ENCODE measurements at regions not wholly inside any gene's neighbourhood (a gene's known extent, or its start where the extent isn't known, plus 50 kb on each side); places are given as distances from the start of the nearest gene placed in this dataset.
"Not testable (repeated sequence)": the region's sequence is repeated elsewhere in the genome, so short reads cannot be mapped to it uniquely, and the experiment has no call there.

DNA sequence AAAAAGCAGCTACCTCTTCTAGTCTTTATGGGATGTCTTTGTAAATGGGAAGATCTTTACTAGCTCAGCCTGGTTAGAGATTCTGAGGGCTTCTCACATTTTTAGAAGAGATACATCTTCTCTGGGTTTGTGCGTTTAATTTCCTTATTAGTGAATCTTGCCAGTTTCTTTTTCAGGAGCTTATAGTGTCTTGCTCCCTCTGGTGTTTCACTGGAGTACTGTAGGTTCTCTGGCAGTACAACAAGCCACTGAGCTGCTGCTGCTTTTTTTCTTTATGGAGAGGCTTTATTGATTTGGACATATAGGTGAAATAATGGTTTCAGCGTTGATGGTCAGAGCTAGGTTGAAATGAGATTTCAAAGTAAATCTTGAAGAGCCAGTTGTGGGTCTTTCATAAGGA, 82.9 kb downstream of the LAS1L start:
- peak in 1 of 2 experiments; percentile 48 for DNase-seq

DNA sequence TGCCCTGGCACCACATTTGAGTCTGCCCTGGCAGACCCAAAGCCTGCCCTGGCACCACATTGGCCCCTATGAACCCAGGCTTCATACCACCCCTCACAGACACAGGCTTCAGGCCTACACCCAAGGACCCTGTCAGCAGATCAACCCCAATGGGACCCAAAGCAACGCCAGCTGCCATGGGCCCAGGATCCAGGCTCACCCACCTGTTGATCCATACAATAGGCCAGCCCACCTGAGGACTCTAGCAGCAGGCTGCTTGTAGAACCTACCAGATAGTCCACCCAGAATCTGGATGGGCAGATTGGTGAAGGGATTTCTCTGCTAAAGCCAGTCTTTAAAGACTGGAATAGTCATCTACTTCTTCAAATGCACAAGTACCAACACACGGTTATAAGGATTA, 114.4 kb downstream of the LAS1L start:
- no peak for DNase-seq

DNA sequence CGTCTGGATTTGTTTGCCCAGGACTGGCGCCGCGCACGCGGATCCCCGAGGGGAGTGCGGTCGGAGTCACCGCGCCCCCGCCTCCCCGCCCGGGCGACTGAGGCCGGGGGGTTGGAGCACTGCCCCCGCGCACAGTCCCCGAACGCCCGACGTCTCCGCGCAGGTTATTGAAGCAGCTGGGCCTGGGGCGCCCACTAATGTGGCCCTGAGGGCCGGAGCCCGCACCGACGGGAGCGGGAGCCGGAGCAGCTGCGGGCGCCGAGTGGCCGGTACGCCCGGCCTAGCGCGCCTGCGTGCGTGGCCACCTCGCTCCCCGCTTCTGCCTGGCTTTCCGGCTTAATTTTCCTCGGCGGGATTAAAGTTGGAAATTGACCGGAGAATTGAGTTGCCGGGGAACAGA, 126.9 kb downstream of the LAS1L start:
- not testable (repeated sequence) for DNase-seq

DNA sequence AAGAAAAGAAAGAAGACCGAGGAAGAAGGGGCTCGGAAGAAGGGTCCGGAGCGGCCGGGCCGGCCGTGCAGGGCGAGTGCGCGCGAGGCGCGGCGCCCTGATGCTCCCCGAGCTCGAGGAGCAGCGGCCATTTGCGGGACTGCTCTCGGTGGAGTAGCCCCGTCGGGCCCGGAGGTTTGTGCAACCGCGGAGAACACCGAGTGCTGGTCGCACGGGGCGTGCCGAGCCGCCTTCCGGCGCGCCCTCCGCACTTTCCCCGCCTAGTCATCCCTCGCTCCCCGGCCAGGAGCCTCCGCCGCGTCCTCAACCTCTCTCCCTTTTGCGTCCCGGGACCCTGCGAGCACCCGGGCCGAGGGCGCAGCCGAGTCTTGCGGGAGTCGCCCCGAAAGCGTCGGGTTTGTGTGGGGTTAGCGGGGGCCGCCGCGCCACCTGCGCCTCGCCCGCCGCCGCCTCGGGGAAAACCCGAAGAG, 127.4 kb downstream of the LAS1L start:
- no peak for DNase-seq

- DNase-seq, result no peak
Measured at GRCh38 chrX:65406532-65406931, 128.1 kb downstream of the LAS1L start.

DNA sequence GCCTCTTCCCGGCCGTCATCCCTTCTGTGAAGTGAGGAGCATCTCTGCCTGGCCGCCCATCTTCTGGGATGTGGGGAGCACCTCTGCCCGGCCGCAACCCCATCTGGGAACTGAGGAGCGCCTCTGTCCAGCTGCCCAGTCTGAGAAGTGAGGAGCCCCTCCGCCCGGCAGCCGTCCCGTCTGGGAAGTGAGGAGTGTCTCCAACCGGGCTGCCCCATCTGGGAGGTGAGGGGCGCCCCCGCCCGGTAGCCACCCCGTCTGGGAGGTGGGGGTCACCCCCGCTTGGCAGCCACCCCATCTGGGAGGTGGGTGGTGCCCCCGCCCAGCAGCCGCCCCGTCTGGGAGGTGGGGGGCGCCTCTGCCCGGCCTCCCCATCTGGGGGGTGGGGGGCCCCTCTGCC, 142.3 kb downstream of the LAS1L start:
- DNase-seq, result no peak

- not testable (repeated sequence) for DNase-seq
Measured at GRCh38 chrX:65389120-65389519, 145.5 kb downstream of the LAS1L start.
